H9 (cell line): ENCODE measurements at regions not wholly inside any gene's neighbourhood (a gene's known extent, or its start where the extent isn't known, plus 50 kb on each side); places are given as distances from the start of the nearest gene placed in this dataset.
"Not testable (repeated sequence)": the region's sequence is repeated elsewhere in the genome, so short reads cannot be mapped to it uniquely, and the experiment has no call there.

Source experiments
- DNase-seq: peaks from one replicate; pipeline ENCODE4 v3.0.0-alpha.2; 2017
- H2AFZ ChIP-seq: one replicate; pipeline ENCODE4 v1.6.1; 2013; ENCODE audit warnings: mild to moderate bottlenecking, low read length, control low read depth, moderate library complexity
- H2AK5ac ChIP-seq: 2 replicates; pipeline ENCODE4 v1.6.1; 2013; ENCODE audit warnings: low read length, control low read depth, mixed read lengths; ENCODE audit not compliant: insufficient read length
- H2BK120ac ChIP-seq: one replicate; pipeline ENCODE4 v1.6.1; 2013; ENCODE audit warnings: low read depth, mild to moderate bottlenecking, low read length, control low read depth, inconsistent platforms; ENCODE audit not compliant: poor library complexity, severe bottlenecking
- H2BK12ac ChIP-seq: 2 replicates; pipeline ENCODE4 v1.6.1; 2013; ENCODE audit warnings: low read length, control low read depth, mixed read lengths, low read depth; ENCODE audit not compliant: insufficient read length
- H2BK15ac ChIP-seq: 2 replicates; pipeline ENCODE4 v1.6.1; 2013; ENCODE audit warnings: low read depth, low read length, control low read depth
- H2BK20ac ChIP-seq: one replicate; pipeline ENCODE4 v1.6.1; 2013; ENCODE audit warnings: low read depth, mild to moderate bottlenecking, low read length, control low read depth, inconsistent platforms; ENCODE audit not compliant: poor library complexity, severe bottlenecking
- H2BK5ac ChIP-seq: 2 replicates; pipeline ENCODE4 v1.6.1; 2013; ENCODE audit warnings: low read length, control low read depth, mixed read lengths; ENCODE audit not compliant: insufficient read length
- H3K14ac ChIP-seq: 2 replicates; pipeline ENCODE4 v1.6.1; 2013; ENCODE audit warnings: low read length, control low read depth; ENCODE audit not compliant: insufficient read depth
- H3K18ac ChIP-seq: 2 replicates; pipeline ENCODE4 v1.6.1; 2013; ENCODE audit warnings: low read depth, mild to moderate bottlenecking, mixed read lengths, low read length, control low read depth; ENCODE audit not compliant: insufficient read length
- H3K23ac ChIP-seq: 2 replicates; pipeline ENCODE4 v1.6.1; 2013; ENCODE audit warnings: low read length, control low read depth, mixed read lengths, low read depth; ENCODE audit not compliant: insufficient read length
- H3K23me2 ChIP-seq: 2 replicates; pipeline ENCODE4 v1.6.1; 2013; ENCODE audit warnings: low read depth, mild to moderate bottlenecking, mixed read lengths, low read length, control low read depth; ENCODE audit not compliant: insufficient read length, poor library complexity, severe bottlenecking
- H3K27ac ChIP-seq: 2 replicates; pipeline ENCODE4 v1.5.1; 2013; ENCODE audit warnings: low read length, control low read depth, mixed read lengths, low read depth; ENCODE audit not compliant: insufficient read length
- H3K27me3 ChIP-seq: 2 replicates; pipeline ENCODE4 v1.6.1; 2013; ENCODE audit warnings: low read length, control low read depth, inconsistent platforms; ENCODE audit not compliant: insufficient read depth
- H3K4ac ChIP-seq: 2 replicates; pipeline ENCODE4 v1.6.1; 2013; ENCODE audit warnings: low read depth, mild to moderate bottlenecking, control low read depth, inconsistent platforms, low read length, moderate library complexity
- H3K4me1 ChIP-seq: 2 replicates; pipeline ENCODE4 v1.6.1; 2013; ENCODE audit warnings: low read length, control low read depth, inconsistent platforms; ENCODE audit not compliant: insufficient read depth
- H3K4me2 ChIP-seq: 2 replicates; pipeline ENCODE4 v1.6.1; 2013; ENCODE audit warnings: low read length, control low read depth, mixed read lengths; ENCODE audit not compliant: insufficient read length, insufficient read depth
- H3K56ac ChIP-seq: 2 replicates; pipeline ENCODE4 v1.6.1; 2013; ENCODE audit warnings: low read depth, mild to moderate bottlenecking, mixed read lengths, low read length, control low read depth; ENCODE audit not compliant: insufficient read length
- H3K79me1 ChIP-seq: 2 replicates; pipeline ENCODE4 v1.6.1; 2013; ENCODE audit warnings: low read depth, mild to moderate bottlenecking, moderate library complexity, low read length, control low read depth, inconsistent platforms; ENCODE audit not compliant: insufficient read depth, poor library complexity, severe bottlenecking
- H3K79me2 ChIP-seq: 2 replicates; pipeline ENCODE4 v1.6.1; 2013; ENCODE audit warnings: low read length, control low read depth, inconsistent platforms; ENCODE audit not compliant: insufficient read depth
- H3K9ac ChIP-seq: 2 replicates; pipeline ENCODE4 v1.6.1; 2013; ENCODE audit warnings: low read length, control low read depth, mixed read lengths; ENCODE audit not compliant: insufficient read length; ENCODE audit errors: extremely low read depth
- H3K9me3 ChIP-seq: one replicate; pipeline ENCODE4 v1.6.1; 2013; ENCODE audit warnings: low read depth, low read length, inconsistent platforms; ENCODE audit not compliant: control insufficient read depth
- H3T11ph ChIP-seq: one replicate; pipeline ENCODE4 v1.6.1; 2013; ENCODE audit warnings: mild to moderate bottlenecking, low read length, control low read depth, inconsistent platforms
- H4K20me1 ChIP-seq: one replicate; pipeline ENCODE4 v1.6.1; 2013; ENCODE audit not compliant: control insufficient read depth, insufficient read length, insufficient read depth
- H4K5ac ChIP-seq: 2 replicates; pipeline ENCODE4 v1.6.1; 2013; ENCODE audit warnings: low read depth, mild to moderate bottlenecking, mixed read lengths, low read length, control low read depth; ENCODE audit not compliant: insufficient read length
- H4K8ac ChIP-seq: replicated peaks from 2 replicates; pipeline ENCODE4 v1.6.1; 2013; ENCODE audit warnings: low read length, control low read depth, mixed read lengths, low read depth; ENCODE audit not compliant: insufficient read length
- H4K91ac ChIP-seq: 2 replicates; pipeline ENCODE4 v1.6.1; 2013; ENCODE audit warnings: low read depth, mild to moderate bottlenecking, moderate library complexity, mixed read lengths, low read length, control low read depth; ENCODE audit not compliant: insufficient read length
- H3K27ac Mint-ChIP-seq, 3 experiments: 2 replicates in 2 of 3; 3 replicates in 1 of 3; pipeline ENCODE4 v1.8.0; 2020 to 2021; ENCODE audit warnings: mixed read lengths in 3 of 3, mild to moderate bottlenecking in 1 of 3, moderate library complexity in 1 of 3
- H3K27me3 Mint-ChIP-seq: 2 replicates; pipeline ENCODE4 v1.8.0; 2021; ENCODE audit warnings: low read depth, mild to moderate bottlenecking, moderate library complexity, mixed read lengths
- H3K36me3 Mint-ChIP-seq, 3 experiments: 2 replicates in 2 of 3; 3 replicates in 1 of 3; pipeline ENCODE4 v1.8.0; 2020 to 2021; ENCODE audit warnings: low read depth in 3 of 3, mixed read lengths in 3 of 3; ENCODE audit not compliant: insufficient read depth in 1 of 3
- H3K4me1 Mint-ChIP-seq, 2 experiments: 2 replicates each; pipeline ENCODE4 v1.8.0; 2020; ENCODE audit warnings: mixed read lengths in 2 of 2
- H3K4me3 Mint-ChIP-seq, 2 experiments: 2 replicates in 1 of 2; 3 replicates in 1 of 2; pipeline ENCODE4 v1.8.0; 2020 to 2021; ENCODE audit warnings: mild to moderate bottlenecking in 2 of 2, mixed read lengths in 2 of 2, moderate library complexity in 1 of 2
- H3K9me3 Mint-ChIP-seq, 2 experiments: 2 replicates in 1 of 2; 3 replicates in 1 of 2; pipeline ENCODE4 v1.8.0; 2020; ENCODE audit warnings: mild to moderate bottlenecking in 2 of 2, mixed read lengths in 2 of 2, moderate library complexity in 1 of 2
- CTCF ChIP-seq: fragments of 200-600 bp; sonication (generic); conservative IDR thresholded peaks from 3 replicates; pipeline ENCODE4 v1.8.0; 2021; ENCODE audit warnings: antibody characterized with exemption, mild to moderate bottlenecking
- WGBS: extraction: QIAGEN DNeasy Blood & Tissue Kit; methylation state at CpG from one replicate; pipeline ENCODE4 v1.1.7; 2013; ENCODE audit warnings: missing lambda C conversion rate, low lambda C conversion rate, mixed read lengths; ENCODE audit not compliant: insufficient read length; ENCODE audit errors: extremely low coverage; 5-methylcytosine and 5-hydroxymethylcytosine counted together

- Histone ChIP-seq H3K56ac (no peak overlapping the region), H2AFZ (no peak overlapping the region), H4K8ac (no peak overlapping the region), H3K4me2 (no peak overlapping the region), H3K9me3 (no peaks in the 10 kb centered on the region), H3K23ac (no peak overlapping the region), H3K27ac (no peak overlapping the region), H2BK12ac (no peak overlapping the region), H3K9ac (no peak overlapping the region), H3K4ac (no peak overlapping the region), H4K20me1 (no peaks in the 10 kb centered on the region), H3K14ac (no peak overlapping the region), H2AK5ac (no peak overlapping the region), H3K18ac (no peak overlapping the region), H3K79me2 (no peaks in the 10 kb centered on the region), H2BK20ac (no peak overlapping the region), H3K79me1 (no peaks in the 10 kb centered on the region), H3K23me2 (no peaks in the 10 kb centered on the region), H4K5ac (no peak overlapping the region), H2BK120ac (no peak overlapping the region), H3K27me3 (no peaks in the 10 kb centered on the region), H2BK15ac (no peak overlapping the region), H3T11ph (no peak overlapping the region), H2BK5ac (no peak overlapping the region), H4K91ac (no peak overlapping the region), H3K4me1 (no peaks in the 10 kb centered on the region)
- Mint-ChIP-seq H3K36me3 (peaks cover 18 to 36% (median 26%) of the 10 kb centered on the region in 3 experiments), H3K27ac (no peak overlapping the region), H3K27me3 (no peaks in the 10 kb centered on the region; the same call in 1 of the 2 replicates), H3K4me3 (no peak overlapping the region), H3K9me3 (peaks cover 40 to 41% of the 10 kb centered on the region in 2 experiments), H3K4me1 (no peaks in the 10 kb centered on the region)
- no peak for DNase-seq
- WGBS = no CpG with 5 or more reads among the region's 3 CpGs
- no peak for TF ChIP-seq CTCF
Measured at GRCh38 chr4:159937595-159937994, 834.7 kb downstream of the RAPGEF2 start.

- H3K9me3 ChIP-seq, H3K27me3 ChIP-seq, H2BK15ac ChIP-seq, H2BK120ac ChIP-seq, H3K14ac ChIP-seq, H2BK5ac ChIP-seq, H3T11ph ChIP-seq, H3K4me1 Mint-ChIP-seq, H2AK5ac ChIP-seq, DNase-seq, H3K27ac Mint-ChIP-seq, H3K4ac ChIP-seq, H4K8ac ChIP-seq, H3K18ac ChIP-seq, H3K79me1 ChIP-seq, H3K4me2 ChIP-seq, H3K9ac ChIP-seq, H2BK20ac ChIP-seq, H3K27me3 Mint-ChIP-seq, H2BK12ac ChIP-seq, H3K23ac ChIP-seq, H4K5ac ChIP-seq, H4K20me1 ChIP-seq, H3K27ac ChIP-seq, H3K4me1 ChIP-seq, H3K56ac ChIP-seq, H2AFZ ChIP-seq, H3K79me2 ChIP-seq, H3K23me2 ChIP-seq, H4K91ac ChIP-seq, H3K4me3 Mint-ChIP-seq: not testable (repeated sequence)
- H3K36me3 Mint-ChIP-seq = peaks cover 15 to 22% (median 18%) of the 10 kb centered on the region in 3 experiments
- WGBS = no CpG with 5 or more reads among the region's 25 CpGs
- H3K9me3 Mint-ChIP-seq = peaks cover 27 to 28% of the 10 kb centered on the region in 2 experiments
Measured at GRCh38 chr4:159939681-159940080, 836.8 kb downstream of the RAPGEF2 start.
